Activated CD8-positive, alpha-beta memory T cell treated with anti-CD3 and anti-CD28 coated beads for 1 hour (primary cell): ENCODE measurements at regions not wholly inside any gene's neighbourhood (a gene's known extent, or its start where the extent isn't known, plus 50 kb on each side); places are given as distances from the start of the nearest gene placed in this dataset.

Experiments
- DNase-seq, 2 donors: peaks; one replicate each; pipeline ENCODE4 v3.0.0-alpha.2; 2020; ENCODE audit warnings: low read depth in 1 of 2; ENCODE audit errors: extremely low read depth in 1 of 2

GRCh38 chrY:15500536-15500935, 976.2 kb downstream of the NLGN4Y start:
- no peak for DNase-seq

GRCh38 chrY:15501181-15501580, 976.9 kb downstream of the NLGN4Y start:
- DNase-seq, result no peak

GRCh38 chrY:15510288-15510687, 986.0 kb downstream of the NLGN4Y start:
- DNase-seq, result no peak

GRCh38 chrY:15510984-15511650, 986.8 kb downstream of the NLGN4Y start:
- DNase-seq, result no peak

- no peak for DNase-seq
These were observed 1010.8 kb downstream of the NLGN4Y start for GRCh38 chrY:15535131-15535530.

- DNase-seq, result no peak
These were observed 1011.6 kb downstream of the NLGN4Y start for GRCh38 chrY:15535784-15536511.

GRCh38 chrY:15540516-15540915, 1016.2 kb downstream of the NLGN4Y start:
- no peak for DNase-seq

- no peak for DNase-seq
These were observed 1021.9 kb downstream of the NLGN4Y start for GRCh38 chrY:15546177-15546754.

- DNase-seq, result no peak
These were observed 1027.7 kb downstream of the NLGN4Y start for GRCh38 chrY:15552074-15552473.

- no peak for DNase-seq
These were observed 1030.7 kb downstream of the NLGN4Y start for GRCh38 chrY:15554991-15555390.

GRCh38 chrY:15559169-15559568, 1034.8 kb downstream of the NLGN4Y start:
- DNase-seq, result no peak

GRCh38 chrY:15560840-15561239, 1036.5 kb downstream of the NLGN4Y start:
- no peak for DNase-seq

- DNase-seq, result no peak
These were observed 1037.4 kb downstream of the NLGN4Y start for GRCh38 chrY:15561501-15562289.

- no peak for DNase-seq
These were observed 1053.6 kb downstream of the NLGN4Y start for GRCh38 chrY:15577886-15578285.

GRCh38 chrY:15578761-15579160, 1054.4 kb downstream of the NLGN4Y start:
- no peak for DNase-seq

GRCh38 chrY:15579245-15579644, 1054.9 kb downstream of the NLGN4Y start:
- no peak for DNase-seq

GRCh38 chrY:15583111-15583510, 1058.8 kb downstream of the NLGN4Y start:
- DNase-seq, result no peak

- DNase-seq, result no peak
These were observed 1068.6 kb downstream of the NLGN4Y start for GRCh38 chrY:15592957-15593356.

- no peak for DNase-seq
These were observed 1069.3 kb downstream of the NLGN4Y start for GRCh38 chrY:15593476-15594160.

GRCh38 chrY:15594179-15594578, 1069.8 kb downstream of the NLGN4Y start:
- DNase-seq, result no peak

- DNase-seq, result no peak
These were observed 1076.2 kb downstream of the NLGN4Y start for GRCh38 chrY:15600565-15600964.
